Astrocyte (in vitro differentiated cells and primary cell): ENCODE measurements at regions not wholly inside any gene's neighbourhood (a gene's known extent, or its start where the extent isn't known, plus 50 kb on each side); places are given as distances from the start of the nearest gene placed in this dataset.
"Not testable (repeated sequence)": the region's sequence is repeated elsewhere in the genome, so short reads cannot be mapped to it uniquely, and the experiment has no call there.

Experiments used
- DNase-seq: peaks from one replicate; pipeline ENCODE4 v3.0.0-alpha.2; 2010; ENCODE audit warnings: low read depth
- FAIRE-seq: peaks from 2 replicates; lab custom pipeline; 2011; peaks lifted over from hg19 to GRCh38; lab: Jason Lieb, UNC
- H2AFZ ChIP-seq: 2 replicates; pipeline ENCODE4 v1.6.0; 2012; ENCODE audit warnings: low read depth, low read length, inconsistent platforms
- H3K27ac ChIP-seq: 2 replicates; pipeline ENCODE4 v1.5.1; 2011; ENCODE audit warnings: low read depth, low read length, inconsistent platforms
- H3K27me3 ChIP-seq: 2 replicates; pipeline ENCODE4 v1.6.0; 2011; ENCODE audit warnings: low read length, inconsistent platforms; ENCODE audit not compliant: insufficient read depth
- H3K36me3 ChIP-seq: 2 replicates; pipeline ENCODE4 v1.5.1; 2011; ENCODE audit warnings: low read length, inconsistent platforms; ENCODE audit not compliant: insufficient read depth
- H3K4me1 ChIP-seq: 2 replicates; pipeline ENCODE4 v1.5.1; 2011; ENCODE audit warnings: low read length, inconsistent platforms; ENCODE audit not compliant: insufficient read depth
- H3K4me2 ChIP-seq: 2 replicates; pipeline ENCODE4 v1.6.0; 2012; ENCODE audit warnings: low read length, inconsistent platforms
- H3K4me3 ChIP-seq: 2 replicates; pipeline ENCODE4 v1.5.1; 2011; ENCODE audit warnings: low read depth, mild to moderate bottlenecking, low read length, inconsistent platforms; ENCODE audit not compliant: insufficient read depth
- H3K79me2 ChIP-seq: 2 replicates; pipeline ENCODE4 v1.6.0; 2012; ENCODE audit warnings: mild to moderate bottlenecking, low read length, inconsistent platforms; ENCODE audit not compliant: insufficient read depth
- H3K9ac ChIP-seq: 2 replicates; pipeline ENCODE4 v1.6.0; 2012; ENCODE audit warnings: mild to moderate bottlenecking, low read length, inconsistent platforms
- H3K9me3 ChIP-seq: 2 replicates; pipeline ENCODE4 v1.5.1; 2012; ENCODE audit warnings: low read depth, mild to moderate bottlenecking, low read length, inconsistent platforms; ENCODE audit not compliant: insufficient read depth
- H4K20me1 ChIP-seq: 2 replicates; pipeline ENCODE4 v1.6.0; 2012; ENCODE audit warnings: low read length, inconsistent platforms; ENCODE audit not compliant: insufficient read depth
- H3K27ac Mint-ChIP-seq: one replicate; pipeline ENCODE4 v1.8.0; 2021; ENCODE audit warnings: mild to moderate bottlenecking, mixed read lengths; ENCODE audit not compliant: unreplicated experiment
- H3K27me3 Mint-ChIP-seq: one replicate; pipeline ENCODE4 v1.8.0; 2021; ENCODE audit warnings: low read depth, mixed read lengths; ENCODE audit not compliant: unreplicated experiment
- H3K36me3 Mint-ChIP-seq: one replicate; pipeline ENCODE4 v1.8.0; 2021; ENCODE audit warnings: low read depth, mixed read lengths; ENCODE audit not compliant: unreplicated experiment
- H3K4me1 Mint-ChIP-seq: one replicate; pipeline ENCODE4 v1.8.0; 2021; ENCODE audit warnings: low read depth, mixed read lengths; ENCODE audit not compliant: unreplicated experiment
- H3K4me3 Mint-ChIP-seq: one replicate; pipeline ENCODE4 v1.8.0; 2021; ENCODE audit warnings: mild to moderate bottlenecking, moderate library complexity, mixed read lengths; ENCODE audit not compliant: unreplicated experiment
- H3K9me3 Mint-ChIP-seq: one replicate; pipeline ENCODE4 v1.8.0; 2021; ENCODE audit warnings: mild to moderate bottlenecking, mixed read lengths; ENCODE audit not compliant: unreplicated experiment

GRCh38 chr11:67911211-67911610 is 92.7 kb downstream of the UNC93B1 start:
- not testable (repeated sequence) for H3K27ac Mint-ChIP-seq, H3K27me3 ChIP-seq, FAIRE-seq, H3K4me3 Mint-ChIP-seq, H3K79me2 ChIP-seq, H3K27me3 Mint-ChIP-seq, H3K4me1 Mint-ChIP-seq, H3K36me3 Mint-ChIP-seq, H3K4me3 ChIP-seq, H3K9me3 Mint-ChIP-seq, H3K9me3 ChIP-seq, H2AFZ ChIP-seq, H3K36me3 ChIP-seq, H4K20me1 ChIP-seq, H3K27ac ChIP-seq, H3K4me2 ChIP-seq, H3K4me1 ChIP-seq, H3K9ac ChIP-seq, DNase-seq

GRCh38 chr11:67910803-67911202 is 93.1 kb downstream of the UNC93B1 start:
- H3K27me3 Mint-ChIP-seq, H2AFZ ChIP-seq, H3K9me3 Mint-ChIP-seq, H3K27me3 ChIP-seq, H3K4me1 ChIP-seq, H4K20me1 ChIP-seq, H3K27ac ChIP-seq, H3K27ac Mint-ChIP-seq, H3K9ac ChIP-seq, FAIRE-seq, H3K4me1 Mint-ChIP-seq, H3K4me2 ChIP-seq, H3K79me2 ChIP-seq, DNase-seq, H3K4me3 Mint-ChIP-seq, H3K9me3 ChIP-seq, H3K36me3 ChIP-seq, H3K4me3 ChIP-seq, H3K36me3 Mint-ChIP-seq: not testable (repeated sequence)

- H3K4me2 ChIP-seq, H3K27me3 Mint-ChIP-seq, H2AFZ ChIP-seq, FAIRE-seq, H3K27ac Mint-ChIP-seq, H3K4me1 ChIP-seq, H3K9me3 Mint-ChIP-seq, H3K36me3 Mint-ChIP-seq, H3K4me3 ChIP-seq, H3K27me3 ChIP-seq, H3K27ac ChIP-seq, H3K9ac ChIP-seq, H3K9me3 ChIP-seq, H3K4me3 Mint-ChIP-seq, H4K20me1 ChIP-seq, H3K4me1 Mint-ChIP-seq, H3K79me2 ChIP-seq, H3K36me3 ChIP-seq: not testable (repeated sequence)
- DNase-seq, result peak; percentile 47
Observed at GRCh38 chr11:67906969-67907368, 96.9 kb downstream of the UNC93B1 start.

GRCh38 chr11:67899462-67899861 is 104.4 kb downstream of the UNC93B1 start:
- H3K27ac ChIP-seq, H3K36me3 Mint-ChIP-seq, H2AFZ ChIP-seq, H3K79me2 ChIP-seq, H3K9ac ChIP-seq, H3K4me3 Mint-ChIP-seq, H3K9me3 Mint-ChIP-seq, H3K36me3 ChIP-seq, H3K4me1 ChIP-seq, H3K9me3 ChIP-seq, H3K4me3 ChIP-seq, H3K27me3 ChIP-seq, H3K4me2 ChIP-seq, FAIRE-seq, H4K20me1 ChIP-seq, H3K27me3 Mint-ChIP-seq: not testable (repeated sequence)
- peaks cover 11% of the 10 kb centered on the region for H3K4me1 Mint-ChIP-seq
- DNase-seq, result peak; percentile 66
- H3K27ac Mint-ChIP-seq, result peak overlapping the region; percentile 62

- H3K9me3 Mint-ChIP-seq, result peaks cover 14% of the 10 kb centered on the region
- H3K27me3 Mint-ChIP-seq, result peaks cover 11% of the 10 kb centered on the region
- not testable (repeated sequence) for H2AFZ ChIP-seq, H3K36me3 ChIP-seq, FAIRE-seq, H3K4me3 Mint-ChIP-seq, H3K27ac ChIP-seq, H3K27ac Mint-ChIP-seq, H3K9ac ChIP-seq, H3K9me3 ChIP-seq, H3K4me1 ChIP-seq, DNase-seq, H3K36me3 Mint-ChIP-seq, H3K79me2 ChIP-seq, H3K4me3 ChIP-seq, H4K20me1 ChIP-seq, H3K4me2 ChIP-seq, H3K4me1 Mint-ChIP-seq, H3K27me3 ChIP-seq
Observed at GRCh38 chr11:67893487-67893886, 110.4 kb downstream of the UNC93B1 start.

GRCh38 chr11:67889646-67890045 is 114.3 kb downstream of the UNC93B1 start:
- H4K20me1 ChIP-seq, H3K27ac ChIP-seq, H3K4me1 Mint-ChIP-seq, H3K4me3 Mint-ChIP-seq, H3K27ac Mint-ChIP-seq, DNase-seq, H3K9me3 Mint-ChIP-seq, H3K79me2 ChIP-seq, H3K36me3 Mint-ChIP-seq, FAIRE-seq, H3K36me3 ChIP-seq, H3K4me3 ChIP-seq, H3K27me3 ChIP-seq, H3K4me2 ChIP-seq, H2AFZ ChIP-seq, H3K9ac ChIP-seq, H3K9me3 ChIP-seq, H3K4me1 ChIP-seq: not testable (repeated sequence)
- peaks cover 29% of the 10 kb centered on the region for H3K27me3 Mint-ChIP-seq
